GM12878 (cell line): ENCODE measurements at regions not wholly inside any gene's neighbourhood (a gene's known extent, or its start where the extent isn't known, plus 50 kb on each side); places are given as distances from the start of the nearest gene placed in this dataset.
A peak's percentile ranks its signal among the peaks of the same experiment; 100 is the strongest.

ENCODE experiments used
- ATAC-seq: fragments of 200-7000 bp; cut with Tn5 transposase; 3 replicates; pipeline ENCODE4 v1.9.1; 2020; ENCODE audit warnings: mild to moderate bottlenecking, moderate library complexity
- BruUV-seq: library from RNA; stranded (reverse); fragments of 400-500 nt; replicated peaks from 2 replicates; lab custom pipeline; 2021; lab: Mats Ljungman, UMichigan
- CTCF ChIA-PET: fragments of 300-600 bp; sonication (Branson Sonifier 250); formaldehyde crosslinking; extraction: SDS; loops from one replicate; lab custom pipeline; 2021; ENCODE audit warnings: inconsistent platforms; lab: Yijun Ruan, JAX
- POLR2A ChIA-PET: fragments of 350-600 bp; formaldehyde crosslinking; extraction: SDS; loops from one replicate; lab custom pipeline; 2021; ENCODE audit warnings: inconsistent platforms; lab: Charles Lee
- RAD21 ChIA-PET: fragments of 300-600 bp; sonication (Branson Sonifier 250); formaldehyde crosslinking; loops from one replicate; lab custom pipeline; 2023; ENCODE audit warnings: antibody characterized with exemption; ENCODE audit not compliant: unreplicated experiment; lab: Charles Lee
- SMC1A ChIA-PET: fragments of 300-600 bp; sonication (Branson Sonifier 250); formaldehyde crosslinking; loops from one replicate; lab custom pipeline; 2023; ENCODE audit not compliant: unreplicated experiment, uncharacterized antibody; lab: Charles Lee
- DNase-seq: peaks from one replicate; pipeline ENCODE4 v3.0.0-alpha.2; 2011; ENCODE audit warnings: low read depth, low spot score
- FAIRE-seq: peaks from 3 replicates; lab custom pipeline; 2011; peaks lifted over from hg19 to GRCh38; lab: Jason Lieb, UNC
- H2AFZ ChIP-seq: 2 replicates; pipeline ENCODE4 v1.6.0; 2011; ENCODE audit warnings: low read depth, low read length, control low read depth; ENCODE audit not compliant: control insufficient read depth
- H3K27ac ChIP-seq: 2 replicates; pipeline ENCODE4 v1.5.1; 2011; ENCODE audit warnings: control low read depth; ENCODE audit not compliant: control insufficient read depth, insufficient read depth
- H3K27me3 ChIP-seq, 2 experiments: replicated peaks in 1 of 2; 2 replicates each; pipeline versions ENCODE4 v1.6.0 to v1.6.1; 2011; ENCODE audit warnings: low read length in 1 of 2; ENCODE audit not compliant: control insufficient read depth in 2 of 2, insufficient read depth in 2 of 2
- H3K36me3 ChIP-seq, 2 experiments: 2 replicates each; pipeline ENCODE4 v1.5.1; 2011; ENCODE audit warnings: low read length in 1 of 2; ENCODE audit not compliant: control insufficient read depth in 2 of 2, insufficient read depth in 2 of 2
- H3K4me1 ChIP-seq: 2 replicates; pipeline ENCODE4 v1.6.1; 2011; ENCODE audit warnings: mild to moderate bottlenecking, low read length, moderate library complexity, mixed read lengths; ENCODE audit not compliant: control insufficient read depth, insufficient read depth
- H3K4me2 ChIP-seq: 2 replicates; pipeline ENCODE4 v1.6.0; 2011; ENCODE audit warnings: control low read depth; ENCODE audit not compliant: control insufficient read depth, insufficient read depth
- H3K4me3 ChIP-seq: fragments of 200-600 bp; sonication (generic); 2 replicates; pipeline ENCODE4 v1.5.1; 2016
- H3K79me2 ChIP-seq: 2 replicates; pipeline ENCODE4 v1.6.0; 2011; ENCODE audit warnings: low read length; ENCODE audit not compliant: control insufficient read depth, insufficient read depth
- H3K9ac ChIP-seq: 2 replicates; pipeline ENCODE4 v1.8.0; 2011; ENCODE audit warnings: low read length, control low read depth, mixed read lengths; ENCODE audit not compliant: control insufficient read depth, insufficient read depth
- H3K9me3 ChIP-seq: replicated peaks from 3 replicates; pipeline ENCODE4 v1.5.1; 2011; ENCODE audit warnings: mild to moderate bottlenecking, low read length; ENCODE audit not compliant: control insufficient read depth, insufficient read depth
- H4K20me1 ChIP-seq: 2 replicates; pipeline ENCODE4 v1.6.0; 2011; ENCODE audit not compliant: control insufficient read depth, insufficient read depth
- BMI1 ChIP-seq: fragments of 450-650 bp; IDR thresholded peaks from 2 replicates; pipeline ENCODE4 v1.6.1; 2016; ENCODE audit warnings: mild to moderate bottlenecking, moderate library complexity, borderline replicate concordance
- KDM1A ChIP-seq: fragments of 200-600 bp; sonication (generic); IDR thresholded peaks from 2 replicates; pipeline ENCODE4 v1.6.1; 2016; ENCODE audit warnings: borderline replicate concordance
- RAD21 ChIP-seq: IDR thresholded peaks from 2 replicates; pipeline ENCODE4 v1.6.1; 2011; ENCODE audit warnings: mild to moderate bottlenecking, low read depth, low read length, moderate library complexity; ENCODE audit not compliant: insufficient read depth
- SREBF2 ChIP-seq: IDR thresholded peaks from 2 replicates; pipeline ENCODE4 v1.6.1; 2012; ENCODE audit warnings: mild to moderate bottlenecking, low read length
- WGBS: methylation state at CpG from one replicate; pipeline ENCODE4 v1.1.6; 2016; ENCODE audit warnings: low lambda C conversion rate; ENCODE audit not compliant: insufficient replicate concordance, insufficient coverage; ENCODE audit errors: missing lambda C conversion rate; 5-methylcytosine and 5-hydroxymethylcytosine counted together
- in situ Hi-C: fragments of 300-500 bp; cut with MboI; formaldehyde crosslinking; loops from 9 replicates; pipeline ENCODE4 v1.14.3; 2018; ENCODE audit warnings: mixed read lengths
- intact Hi-C: fragments of 100-400 bp; cut with micrococcal nuclease; formaldehyde crosslinking; loops from one replicate; pipeline ENCODE4 v1.14.2; 2022; ENCODE audit not compliant: unreplicated experiment
- TF ChIP-seq, protein P1 (sequence below), 3 experiments: IDR thresholded peaks in 2 of 3; conservative IDR thresholded peaks in 1 of 3; 2 replicates each; pipeline ENCODE4 v1.5.1; 2011; ENCODE audit warnings: low read depth in 3 of 3, low read length in 3 of 3, mild to moderate bottlenecking in 3 of 3, control low read depth in 2 of 3, moderate library complexity in 2 of 3, inconsistent platforms in 1 of 3, mixed read lengths in 1 of 3; ENCODE audit not compliant: control insufficient read depth in 2 of 3, insufficient read depth in 1 of 3; ENCODE audit errors: extremely low read depth in 1 of 3
- TF ChIP-seq, protein P2 (sequence below): fragments of 450-650 bp; formaldehyde crosslinking; IDR thresholded peaks from 2 replicates; pipeline ENCODE4 v1.4.0; 2020; ENCODE audit warnings: mild to moderate bottlenecking, moderate library complexity
- TF ChIP-seq, protein P3 (sequence below): fragments of 150-350 bp; IDR thresholded peaks from 2 replicates; pipeline ENCODE4 v1.6.1; 2014; ENCODE audit warnings: mild to moderate bottlenecking, low read depth, low read length
- TF ChIP-seq, protein P4 (sequence below): IDR thresholded peaks from 2 replicates; pipeline ENCODE4 v1.6.1; 2012; ENCODE audit warnings: mild to moderate bottlenecking, low read depth, low read length
- TF ChIP-seq, protein P5 (sequence below): fragments of 450-650 bp; IDR thresholded peaks from 2 replicates; pipeline ENCODE4 v1.6.1; 2017; ENCODE audit warnings: mild to moderate bottlenecking

DNA sequence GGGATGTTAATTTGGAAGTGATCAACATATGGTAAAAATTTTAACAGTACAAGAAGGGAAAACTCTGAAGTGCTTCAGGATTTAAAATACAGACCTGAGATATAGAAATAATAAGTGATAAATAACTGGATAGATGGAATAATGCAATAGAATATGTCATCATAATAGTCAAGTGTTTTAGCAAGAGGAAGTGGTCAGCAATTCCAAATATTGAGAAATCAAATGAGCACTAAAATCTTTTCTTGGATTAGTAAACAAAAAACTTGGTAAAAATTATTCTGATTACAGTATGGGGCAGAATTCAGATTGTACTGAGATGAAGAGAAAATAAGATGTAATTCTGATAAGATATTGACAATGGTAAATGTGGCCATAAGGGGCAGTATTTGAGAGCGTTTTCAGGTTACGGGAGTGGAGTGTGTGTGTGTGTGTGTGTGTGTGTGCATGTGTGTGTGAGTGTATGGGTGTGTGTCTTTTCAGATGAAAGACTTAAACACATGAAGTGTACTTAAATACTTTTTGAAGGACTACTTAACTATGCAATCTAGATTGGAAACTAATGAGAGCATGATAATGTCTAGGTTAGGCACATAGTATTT lies 217.9 kb upstream of the ITGA4 start:
- in situ Hi-C loops (no loop called here), intact Hi-C loops (loop anchor here (5.0 kb wide), 1 partner anchor 112 kb away; no protein-coding TSS in a partner anchor)
- Histone ChIP-seq H3K4me3 (no peak overlapping the region), H3K27me3 (no peaks in the 10 kb centered on the region), H2AFZ (no peak overlapping the region), H3K36me3 (no peaks in the 10 kb centered on the region), H4K20me1 (no peaks in the 10 kb centered on the region), H3K9ac (no peak overlapping the region), H3K4me1 (peaks cover 31% of the 10 kb centered on the region), H3K4me2 (no peak overlapping the region), H3K27ac (no peak overlapping the region), H3K9me3 (no peaks in the 10 kb centered on the region; the same call in 2 of the 3 replicates), H3K79me2 (no peaks in the 10 kb centered on the region)
- no TSS peak for BruUV-seq
- FAIRE-seq: no peak
- ChIA-PET POLR2A (no interaction called here), CTCF (interaction anchor here (1.0 to 3.1 kb wide), 6 partner anchors 8 to 227 kb away, joined by 3 to 14 read pairs (median 5); no protein-coding TSS in a partner anchor), RAD21 (interaction anchor here (1.1 to 1.4 kb wide), 2 partner anchors 72 to 80 kb away, joined by 3 read pairs; no protein-coding TSS in a partner anchor), SMC1A (interaction anchor here (1.0 to 1.7 kb wide), 4 partner anchors 65 to 221 kb away, joined by 3 to 5 read pairs (median 3); no protein-coding TSS in a partner anchor)
- WGBS: 53% methylated on average over 2 of the region's 2 CpGs
- peak; percentile 34 for ATAC-seq
- no peak for DNase-seq
- no peak for TF ChIP-seq SREBF2
- TF ChIP-seq, protein P1, sequence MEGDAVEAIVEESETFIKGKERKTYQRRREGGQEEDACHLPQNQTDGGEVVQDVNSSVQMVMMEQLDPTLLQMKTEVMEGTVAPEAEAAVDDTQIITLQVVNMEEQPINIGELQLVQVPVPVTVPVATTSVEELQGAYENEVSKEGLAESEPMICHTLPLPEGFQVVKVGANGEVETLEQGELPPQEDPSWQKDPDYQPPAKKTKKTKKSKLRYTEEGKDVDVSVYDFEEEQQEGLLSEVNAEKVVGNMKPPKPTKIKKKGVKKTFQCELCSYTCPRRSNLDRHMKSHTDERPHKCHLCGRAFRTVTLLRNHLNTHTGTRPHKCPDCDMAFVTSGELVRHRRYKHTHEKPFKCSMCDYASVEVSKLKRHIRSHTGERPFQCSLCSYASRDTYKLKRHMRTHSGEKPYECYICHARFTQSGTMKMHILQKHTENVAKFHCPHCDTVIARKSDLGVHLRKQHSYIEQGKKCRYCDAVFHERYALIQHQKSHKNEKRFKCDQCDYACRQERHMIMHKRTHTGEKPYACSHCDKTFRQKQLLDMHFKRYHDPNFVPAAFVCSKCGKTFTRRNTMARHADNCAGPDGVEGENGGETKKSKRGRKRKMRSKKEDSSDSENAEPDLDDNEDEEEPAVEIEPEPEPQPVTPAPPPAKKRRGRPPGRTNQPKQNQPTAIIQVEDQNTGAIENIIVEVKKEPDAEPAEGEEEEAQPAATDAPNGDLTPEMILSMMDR (IDR thresholded peaks at IDR 0.05 in 2 of 3, conservative IDR thresholded peaks at IDR 0.05 in 1 of 3; ENCODE audit: control insufficient read depth in 2 of 3, extremely low read depth in 1 of 3, insufficient read depth in 1 of 3, low read depth in 3 of 3, low read length in 3 of 3): peak; percentile 9 to 25 (median 12); a peak in 2 of 6 replicates
- peak; percentile 16; the same call in 1 of the 2 replicates for TF ChIP-seq RAD21
- TF ChIP-seq, protein P2, sequence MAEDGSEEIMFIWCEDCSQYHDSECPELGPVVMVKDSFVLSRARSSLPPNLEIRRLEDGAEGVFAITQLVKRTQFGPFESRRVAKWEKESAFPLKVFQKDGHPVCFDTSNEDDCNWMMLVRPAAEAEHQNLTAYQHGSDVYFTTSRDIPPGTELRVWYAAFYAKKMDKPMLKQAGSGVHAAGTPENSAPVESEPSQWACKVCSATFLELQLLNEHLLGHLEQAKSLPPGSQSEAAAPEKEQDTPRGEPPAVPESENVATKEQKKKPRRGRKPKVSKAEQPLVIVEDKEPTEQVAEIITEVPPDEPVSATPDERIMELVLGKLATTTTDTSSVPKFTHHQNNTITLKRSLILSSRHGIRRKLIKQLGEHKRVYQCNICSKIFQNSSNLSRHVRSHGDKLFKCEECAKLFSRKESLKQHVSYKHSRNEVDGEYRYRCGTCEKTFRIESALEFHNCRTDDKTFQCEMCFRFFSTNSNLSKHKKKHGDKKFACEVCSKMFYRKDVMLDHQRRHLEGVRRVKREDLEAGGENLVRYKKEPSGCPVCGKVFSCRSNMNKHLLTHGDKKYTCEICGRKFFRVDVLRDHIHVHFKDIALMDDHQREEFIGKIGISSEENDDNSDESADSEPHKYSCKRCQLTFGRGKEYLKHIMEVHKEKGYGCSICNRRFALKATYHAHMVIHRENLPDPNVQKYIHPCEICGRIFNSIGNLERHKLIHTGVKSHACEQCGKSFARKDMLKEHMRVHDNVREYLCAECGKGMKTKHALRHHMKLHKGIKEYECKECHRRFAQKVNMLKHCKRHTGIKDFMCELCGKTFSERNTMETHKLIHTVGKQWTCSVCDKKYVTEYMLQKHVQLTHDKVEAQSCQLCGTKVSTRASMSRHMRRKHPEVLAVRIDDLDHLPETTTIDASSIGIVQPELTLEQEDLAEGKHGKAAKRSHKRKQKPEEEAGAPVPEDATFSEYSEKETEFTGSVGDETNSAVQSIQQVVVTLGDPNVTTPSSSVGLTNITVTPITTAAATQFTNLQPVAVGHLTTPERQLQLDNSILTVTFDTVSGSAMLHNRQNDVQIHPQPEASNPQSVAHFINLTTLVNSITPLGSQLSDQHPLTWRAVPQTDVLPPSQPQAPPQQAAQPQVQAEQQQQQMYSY: no peak
- TF ChIP-seq, protein P3, sequence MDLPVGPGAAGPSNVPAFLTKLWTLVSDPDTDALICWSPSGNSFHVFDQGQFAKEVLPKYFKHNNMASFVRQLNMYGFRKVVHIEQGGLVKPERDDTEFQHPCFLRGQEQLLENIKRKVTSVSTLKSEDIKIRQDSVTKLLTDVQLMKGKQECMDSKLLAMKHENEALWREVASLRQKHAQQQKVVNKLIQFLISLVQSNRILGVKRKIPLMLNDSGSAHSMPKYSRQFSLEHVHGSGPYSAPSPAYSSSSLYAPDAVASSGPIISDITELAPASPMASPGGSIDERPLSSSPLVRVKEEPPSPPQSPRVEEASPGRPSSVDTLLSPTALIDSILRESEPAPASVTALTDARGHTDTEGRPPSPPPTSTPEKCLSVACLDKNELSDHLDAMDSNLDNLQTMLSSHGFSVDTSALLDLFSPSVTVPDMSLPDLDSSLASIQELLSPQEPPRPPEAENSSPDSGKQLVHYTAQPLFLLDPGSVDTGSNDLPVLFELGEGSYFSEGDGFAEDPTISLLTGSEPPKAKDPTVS: no peak
- TF ChIP-seq, protein P4, sequence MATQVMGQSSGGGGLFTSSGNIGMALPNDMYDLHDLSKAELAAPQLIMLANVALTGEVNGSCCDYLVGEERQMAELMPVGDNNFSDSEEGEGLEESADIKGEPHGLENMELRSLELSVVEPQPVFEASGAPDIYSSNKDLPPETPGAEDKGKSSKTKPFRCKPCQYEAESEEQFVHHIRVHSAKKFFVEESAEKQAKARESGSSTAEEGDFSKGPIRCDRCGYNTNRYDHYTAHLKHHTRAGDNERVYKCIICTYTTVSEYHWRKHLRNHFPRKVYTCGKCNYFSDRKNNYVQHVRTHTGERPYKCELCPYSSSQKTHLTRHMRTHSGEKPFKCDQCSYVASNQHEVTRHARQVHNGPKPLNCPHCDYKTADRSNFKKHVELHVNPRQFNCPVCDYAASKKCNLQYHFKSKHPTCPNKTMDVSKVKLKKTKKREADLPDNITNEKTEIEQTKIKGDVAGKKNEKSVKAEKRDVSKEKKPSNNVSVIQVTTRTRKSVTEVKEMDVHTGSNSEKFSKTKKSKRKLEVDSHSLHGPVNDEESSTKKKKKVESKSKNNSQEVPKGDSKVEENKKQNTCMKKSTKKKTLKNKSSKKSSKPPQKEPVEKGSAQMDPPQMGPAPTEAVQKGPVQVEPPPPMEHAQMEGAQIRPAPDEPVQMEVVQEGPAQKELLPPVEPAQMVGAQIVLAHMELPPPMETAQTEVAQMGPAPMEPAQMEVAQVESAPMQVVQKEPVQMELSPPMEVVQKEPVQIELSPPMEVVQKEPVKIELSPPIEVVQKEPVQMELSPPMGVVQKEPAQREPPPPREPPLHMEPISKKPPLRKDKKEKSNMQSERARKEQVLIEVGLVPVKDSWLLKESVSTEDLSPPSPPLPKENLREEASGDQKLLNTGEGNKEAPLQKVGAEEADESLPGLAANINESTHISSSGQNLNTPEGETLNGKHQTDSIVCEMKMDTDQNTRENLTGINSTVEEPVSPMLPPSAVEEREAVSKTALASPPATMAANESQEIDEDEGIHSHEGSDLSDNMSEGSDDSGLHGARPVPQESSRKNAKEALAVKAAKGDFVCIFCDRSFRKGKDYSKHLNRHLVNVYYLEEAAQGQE: no peak
- TF ChIP-seq BMI1: no peak
- TF ChIP-seq KDM1A: no peak
- TF ChIP-seq, protein P5, sequence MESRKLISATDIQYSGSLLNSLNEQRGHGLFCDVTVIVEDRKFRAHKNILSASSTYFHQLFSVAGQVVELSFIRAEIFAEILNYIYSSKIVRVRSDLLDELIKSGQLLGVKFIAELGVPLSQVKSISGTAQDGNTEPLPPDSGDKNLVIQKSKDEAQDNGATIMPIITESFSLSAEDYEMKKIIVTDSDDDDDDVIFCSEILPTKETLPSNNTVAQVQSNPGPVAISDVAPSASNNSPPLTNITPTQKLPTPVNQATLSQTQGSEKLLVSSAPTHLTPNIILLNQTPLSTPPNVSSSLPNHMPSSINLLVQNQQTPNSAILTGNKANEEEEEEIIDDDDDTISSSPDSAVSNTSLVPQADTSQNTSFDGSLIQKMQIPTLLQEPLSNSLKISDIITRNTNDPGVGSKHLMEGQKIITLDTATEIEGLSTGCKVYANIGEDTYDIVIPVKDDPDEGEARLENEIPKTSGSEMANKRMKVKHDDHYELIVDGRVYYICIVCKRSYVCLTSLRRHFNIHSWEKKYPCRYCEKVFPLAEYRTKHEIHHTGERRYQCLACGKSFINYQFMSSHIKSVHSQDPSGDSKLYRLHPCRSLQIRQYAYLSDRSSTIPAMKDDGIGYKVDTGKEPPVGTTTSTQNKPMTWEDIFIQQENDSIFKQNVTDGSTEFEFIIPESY: 0 out of 2 replicates have a peak, but pooled peaks have one; percentile 37
